ENCODE measurements at regions not wholly inside any gene's neighbourhood (a gene's known extent, or its start where the extent isn't known, plus 50 kb on each side); places are given as distances from the start of the nearest gene placed in this dataset.
"Not testable (repeated sequence)": the region's sequence is repeated elsewhere in the genome, so short reads cannot be mapped to it uniquely, and the experiment has no call there.

DNA sequence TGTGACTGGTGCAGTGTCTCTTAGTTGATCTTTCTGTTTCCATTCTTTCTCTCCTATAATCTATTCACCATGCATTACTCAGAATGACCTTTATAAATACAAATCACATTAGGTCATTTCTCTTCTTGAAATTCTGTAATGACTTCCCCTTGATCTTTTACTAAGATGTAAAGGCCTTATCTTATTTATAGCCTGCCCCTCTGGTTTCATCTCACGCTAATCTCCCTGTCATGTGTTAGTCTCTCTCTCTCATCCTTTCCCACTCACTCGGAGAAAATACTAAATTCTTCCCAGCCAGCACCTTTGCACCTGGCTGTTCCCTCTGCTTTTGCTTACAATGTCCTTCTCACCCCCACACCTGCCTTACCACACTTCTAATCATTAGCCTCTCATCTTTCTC lies 530.8 kb downstream of the ADCYAP1 start:
- TF ChIP-seq, protein P1, sequence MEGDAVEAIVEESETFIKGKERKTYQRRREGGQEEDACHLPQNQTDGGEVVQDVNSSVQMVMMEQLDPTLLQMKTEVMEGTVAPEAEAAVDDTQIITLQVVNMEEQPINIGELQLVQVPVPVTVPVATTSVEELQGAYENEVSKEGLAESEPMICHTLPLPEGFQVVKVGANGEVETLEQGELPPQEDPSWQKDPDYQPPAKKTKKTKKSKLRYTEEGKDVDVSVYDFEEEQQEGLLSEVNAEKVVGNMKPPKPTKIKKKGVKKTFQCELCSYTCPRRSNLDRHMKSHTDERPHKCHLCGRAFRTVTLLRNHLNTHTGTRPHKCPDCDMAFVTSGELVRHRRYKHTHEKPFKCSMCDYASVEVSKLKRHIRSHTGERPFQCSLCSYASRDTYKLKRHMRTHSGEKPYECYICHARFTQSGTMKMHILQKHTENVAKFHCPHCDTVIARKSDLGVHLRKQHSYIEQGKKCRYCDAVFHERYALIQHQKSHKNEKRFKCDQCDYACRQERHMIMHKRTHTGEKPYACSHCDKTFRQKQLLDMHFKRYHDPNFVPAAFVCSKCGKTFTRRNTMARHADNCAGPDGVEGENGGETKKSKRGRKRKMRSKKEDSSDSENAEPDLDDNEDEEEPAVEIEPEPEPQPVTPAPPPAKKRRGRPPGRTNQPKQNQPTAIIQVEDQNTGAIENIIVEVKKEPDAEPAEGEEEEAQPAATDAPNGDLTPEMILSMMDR (IDR thresholded peaks at IDR 0.05; ENCODE audit: extremely low read depth, insufficient read depth, missing control alignments), result no peak
- in situ Hi-C loops (cut with MboI; ENCODE audit: low pct_unique_long_range_greater_than_20kb, low sequenced_read_pairs, unreplicated experiment), result no loop called here
- no peak for DNase-seq (ENCODE audit: low spot score)

DNA sequence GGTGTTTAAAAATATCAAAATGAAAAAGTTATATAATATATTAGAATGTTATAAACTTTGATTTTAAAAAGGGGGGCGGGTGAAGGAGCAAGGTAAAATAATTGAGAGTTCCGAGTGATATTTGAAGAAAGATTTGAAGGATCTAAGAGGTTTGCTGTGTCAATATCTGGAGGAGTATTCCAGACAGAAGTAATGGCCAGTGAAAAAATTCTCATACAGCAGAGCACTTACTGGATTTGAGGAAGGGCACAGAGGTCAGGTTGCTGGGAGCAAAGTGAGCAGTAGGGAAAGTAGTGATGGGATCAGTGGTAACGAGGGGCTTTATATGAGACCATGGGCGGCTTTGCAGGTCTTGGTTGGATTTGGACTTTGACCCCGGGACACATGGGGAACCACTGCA lies 531.5 kb downstream of the ADCYAP1 start:
- in situ Hi-C loops (cut with MboI; ENCODE audit: low pct_unique_long_range_greater_than_20kb, low sequenced_read_pairs, unreplicated experiment), result no loop called here
- DNase-seq (ENCODE audit: low spot score), result no peak
- TF ChIP-seq, protein P1 (IDR thresholded peaks at IDR 0.05; ENCODE audit: extremely low read depth, insufficient read depth, missing control alignments), result no peak

DNA sequence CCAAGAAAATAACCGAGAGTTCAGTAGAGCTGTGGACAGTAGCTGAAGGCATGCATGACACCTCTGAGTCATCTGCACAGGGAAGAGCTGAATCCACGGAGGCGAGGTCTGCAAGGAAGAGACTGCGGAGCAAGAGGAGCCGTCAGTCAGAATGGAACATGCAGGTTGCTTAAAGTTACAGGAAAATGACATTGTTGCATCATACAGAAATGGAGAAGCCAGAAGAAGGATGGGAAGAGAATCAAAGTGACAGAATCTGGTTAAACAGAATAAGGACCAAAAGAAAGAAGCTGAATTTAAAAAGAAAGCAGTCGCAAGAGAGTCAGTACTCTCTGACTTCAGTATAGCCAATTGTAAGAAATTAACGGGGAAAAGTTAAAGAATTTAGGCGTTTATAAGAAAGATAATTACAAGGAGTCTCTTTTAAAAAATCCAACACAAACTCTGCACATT lies 533.8 kb downstream of the ADCYAP1 start:
- in situ Hi-C loops (cut with MboI; ENCODE audit: low pct_unique_long_range_greater_than_20kb, low sequenced_read_pairs, unreplicated experiment), result no loop called here
- no peak for DNase-seq (ENCODE audit: low spot score)
- TF ChIP-seq, protein P1 (IDR thresholded peaks at IDR 0.05; ENCODE audit: extremely low read depth, insufficient read depth, missing control alignments), result no peak

DNA sequence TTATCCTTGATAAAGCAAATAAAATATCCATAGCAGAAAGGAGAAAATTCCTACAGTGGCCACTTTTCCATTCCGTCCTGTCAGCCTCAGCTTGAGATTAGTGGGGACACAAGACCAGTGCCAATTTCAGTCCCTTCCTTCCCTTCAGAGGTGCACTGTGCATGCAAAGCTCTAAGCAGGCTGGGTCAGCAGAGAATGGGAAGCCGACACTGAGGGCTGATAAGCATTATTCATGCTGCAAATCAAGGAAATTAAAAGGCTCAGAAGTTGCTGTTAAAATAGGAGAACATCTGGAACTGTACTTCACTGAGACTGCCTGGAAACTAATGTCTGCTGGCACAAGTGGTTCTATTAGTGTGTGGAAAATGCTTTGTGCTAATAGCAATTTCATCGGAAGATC lies 534.3 kb downstream of the ADCYAP1 start:
- in situ Hi-C loops (cut with MboI; ENCODE audit: low pct_unique_long_range_greater_than_20kb, low sequenced_read_pairs, unreplicated experiment), result no loop called here
- TF ChIP-seq, protein P1 (IDR thresholded peaks at IDR 0.05; ENCODE audit: extremely low read depth, insufficient read depth, missing control alignments), result no peak
- no peak for DNase-seq (ENCODE audit: low spot score)

DNA sequence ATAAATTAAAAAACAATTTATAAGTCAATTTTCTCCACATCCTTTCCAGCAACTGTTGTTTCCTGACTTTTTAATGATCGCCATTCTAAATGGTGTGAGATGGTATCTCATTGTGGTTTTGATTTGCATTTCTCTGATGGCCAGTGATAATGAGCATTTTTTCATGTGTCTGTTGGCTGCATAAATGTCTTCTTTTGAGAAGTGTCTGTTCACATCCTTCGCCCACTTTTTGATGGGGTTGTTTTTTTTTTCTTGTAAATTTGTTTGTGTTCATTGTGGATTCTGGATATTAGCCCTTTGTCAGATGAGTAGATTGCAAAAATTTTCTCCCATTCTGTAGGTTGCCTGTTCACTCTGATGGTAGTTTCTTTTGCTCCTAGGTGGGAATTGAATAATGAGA lies 539.4 kb downstream of the ADCYAP1 start:
- DNase-seq (ENCODE audit: low spot score); in situ Hi-C loops (cut with MboI; ENCODE audit: low pct_unique_long_range_greater_than_20kb, low sequenced_read_pairs, unreplicated experiment): not testable (repeated sequence)

DNA sequence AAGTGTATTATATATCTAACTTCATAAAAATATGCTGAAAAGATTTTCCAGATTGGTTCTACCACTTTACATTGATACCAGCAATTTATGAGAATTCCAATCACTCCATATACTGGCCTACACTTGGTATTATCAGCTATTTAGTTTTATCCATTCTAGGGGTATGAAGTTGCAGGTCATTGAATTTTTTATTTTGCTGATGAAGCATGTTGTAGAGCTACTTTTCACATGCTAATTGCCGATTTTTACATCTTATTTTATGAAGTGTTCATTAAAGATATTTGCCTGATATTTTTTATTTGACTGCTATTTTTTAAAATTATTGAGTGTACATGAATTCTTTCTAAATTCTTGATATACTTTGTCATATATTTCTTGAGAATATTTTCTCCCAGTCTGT lies 542.1 kb downstream of the ADCYAP1 start:
- in situ Hi-C loops (cut with MboI; ENCODE audit: low pct_unique_long_range_greater_than_20kb, low sequenced_read_pairs, unreplicated experiment), result no loop called here
- DNase-seq (ENCODE audit: low spot score), result no peak
- TF ChIP-seq, protein P1 (IDR thresholded peaks at IDR 0.05; ENCODE audit: extremely low read depth, insufficient read depth, missing control alignments), result no peak

DNA sequence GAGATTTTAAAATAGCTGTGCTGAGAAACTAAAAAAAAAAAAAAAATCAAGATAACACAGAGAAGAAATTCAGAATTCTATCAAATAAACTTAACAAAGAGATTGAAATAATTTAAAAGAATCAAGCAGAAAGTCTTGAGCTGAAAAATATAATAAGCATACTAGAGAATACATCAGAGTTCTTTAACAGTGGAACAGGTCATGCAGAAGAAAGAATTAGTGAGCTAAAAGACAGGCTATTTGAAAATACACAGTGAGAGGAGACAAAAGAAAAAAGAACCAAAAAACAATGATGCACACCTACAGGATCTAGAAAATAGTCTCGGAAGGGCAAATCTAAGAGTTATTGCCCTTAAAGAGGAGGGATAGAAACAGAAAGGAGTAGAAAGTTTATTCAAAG lies 548.1 kb downstream of the ADCYAP1 start:
- no peak for DNase-seq (ENCODE audit: low spot score)
- in situ Hi-C loops (cut with MboI; ENCODE audit: low pct_unique_long_range_greater_than_20kb, low sequenced_read_pairs, unreplicated experiment), result no loop called here
- TF ChIP-seq, protein P1 (IDR thresholded peaks at IDR 0.05; ENCODE audit: extremely low read depth, insufficient read depth, missing control alignments), result no peak

Measured in GM13977 (cell line).